Fibroblast of upper back skin (primary cell): ENCODE measurements at regions not wholly inside any gene's neighbourhood (a gene's known extent, or its start where the extent isn't known, plus 50 kb on each side); places are given as distances from the start of the nearest gene placed in this dataset.

Source experiments
- DNase-seq: peaks from one replicate; pipeline ENCODE4 v3.0.0-alpha.2; 2013

GRCh38 chr11:115885535-115886421 is 381.6 kb upstream of the CADM1 start:
- no peak for DNase-seq

GRCh38 chr11:115884800-115885534 is 380.8 kb upstream of the CADM1 start:
- no peak for DNase-seq

GRCh38 chr11:115874843-115875242 is 370.6 kb upstream of the CADM1 start:
- DNase-seq, result no peak

GRCh38 chr11:115873813-115874212 is 369.6 kb upstream of the CADM1 start:
- no peak for DNase-seq

GRCh38 chr11:115872416-115872815 is 368.2 kb upstream of the CADM1 start:
- DNase-seq, result no peak

GRCh38 chr11:115871161-115871760 is 367.0 kb upstream of the CADM1 start:
- no peak for DNase-seq

GRCh38 chr11:115869780-115870431 is 365.7 kb upstream of the CADM1 start:
- peak; percentile 31 for DNase-seq

- no peak for DNase-seq
Observed at GRCh38 chr11:115869131-115869530, 364.9 kb upstream of the CADM1 start.

- peak; percentile 17 for DNase-seq
Observed at GRCh38 chr11:115860246-115860645, 356.0 kb upstream of the CADM1 start.

GRCh38 chr11:115848611-115849010 is 344.4 kb upstream of the CADM1 start:
- DNase-seq, result peak; percentile 37

- DNase-seq, result no peak
Observed at GRCh38 chr11:115848080-115848479, 343.9 kb upstream of the CADM1 start.

GRCh38 chr11:115845872-115846271 is 341.7 kb upstream of the CADM1 start:
- peak; percentile 3 for DNase-seq

- no peak for DNase-seq
Observed at GRCh38 chr11:115843685-115844084, 339.5 kb upstream of the CADM1 start.

- DNase-seq, result no peak
Observed at GRCh38 chr11:115843111-115843510, 338.9 kb upstream of the CADM1 start.

- no peak for DNase-seq
Observed at GRCh38 chr11:115820026-115820425, 315.8 kb upstream of the CADM1 start.

GRCh38 chr11:115819014-115819413 is 314.8 kb upstream of the CADM1 start:
- no peak for DNase-seq

GRCh38 chr11:115817844-115818468 is 313.7 kb upstream of the CADM1 start:
- DNase-seq, result no peak

GRCh38 chr11:115808351-115808940 is 304.2 kb upstream of the CADM1 start:
- DNase-seq, result no peak

GRCh38 chr11:115806056-115806455 is 301.8 kb upstream of the CADM1 start:
- no peak for DNase-seq

GRCh38 chr11:115803073-115803740 is 299.0 kb upstream of the CADM1 start:
- no peak for DNase-seq

GRCh38 chr11:115802641-115803040 is 298.4 kb upstream of the CADM1 start:
- no peak for DNase-seq

GRCh38 chr11:115792903-115793302 is 288.7 kb upstream of the CADM1 start:
- DNase-seq, result no peak
